ENCODE measurements at regions not wholly inside any gene's neighbourhood (a gene's known extent, or its start where the extent isn't known, plus 50 kb on each side); places are given as distances from the start of the nearest gene placed in this dataset.

- no peaks in the 10 kb centered on the region for H3K27me3 ChIP-seq (ENCODE audit: control insufficient read depth, insufficient read depth, low read length)
- no peak for DNase-seq
- H3K9me3 ChIP-seq (replicated peaks; ENCODE audit: control insufficient read depth, low read depth, low read length), result no peaks in the 10 kb centered on the region
- no peaks in the 10 kb centered on the region for H3K36me3 ChIP-seq (ENCODE audit: control insufficient read depth, insufficient read depth, low read length)
- no peaks in the 10 kb centered on the region for H3K4me1 ChIP-seq (ENCODE audit: control insufficient read depth, insufficient read depth, low read length)
- no peak overlapping the region for H3K4me3 ChIP-seq (ENCODE audit: low read length)
- no peak overlapping the region for H3K27ac ChIP-seq (ENCODE audit: low read length)
These were observed 651.3 kb downstream of the NSUN3 start for GRCh38 chr3:94714194-94714593.

- H3K4me1 ChIP-seq (ENCODE audit: control insufficient read depth, insufficient read depth, low read length), result no peaks in the 10 kb centered on the region
- H3K27me3 ChIP-seq (ENCODE audit: control insufficient read depth, insufficient read depth, low read length), result no peaks in the 10 kb centered on the region
- H3K4me3 ChIP-seq (ENCODE audit: low read length), result no peak overlapping the region
- no peaks in the 10 kb centered on the region for H3K9me3 ChIP-seq (replicated peaks; ENCODE audit: control insufficient read depth, low read depth, low read length)
- no peak for DNase-seq
- H3K36me3 ChIP-seq (ENCODE audit: control insufficient read depth, insufficient read depth, low read length), result no peaks in the 10 kb centered on the region
- no peak overlapping the region for H3K27ac ChIP-seq (ENCODE audit: low read length)
- no CpG with 5 or more reads among the region's 2 CpGs for WGBS (ENCODE audit: insufficient coverage)
These were observed 653.6 kb downstream of the NSUN3 start for GRCh38 chr3:94716326-94717018.

GRCh38 chr3:94734206-94734605 is 671.3 kb downstream of the NSUN3 start:
- no peak for DNase-seq
- Histone ChIP-seq H3K9me3 (replicated peaks; ENCODE audit: control insufficient read depth, low read depth, low read length) (no peaks in the 10 kb centered on the region), H3K27me3 (ENCODE audit: control insufficient read depth, insufficient read depth, low read length) (no peaks in the 10 kb centered on the region), H3K27ac (ENCODE audit: low read length) (no peak overlapping the region), H3K36me3 (ENCODE audit: control insufficient read depth, insufficient read depth, low read length) (no peaks in the 10 kb centered on the region), H3K4me3 (ENCODE audit: low read length) (no peak overlapping the region), H3K4me1 (ENCODE audit: control insufficient read depth, insufficient read depth, low read length) (no peaks in the 10 kb centered on the region)
- WGBS (ENCODE audit: insufficient coverage), result no CpG with 5 or more reads among the region's 2 CpGs

- DNase-seq, result no peak
- no peaks in the 10 kb centered on the region for H3K36me3 ChIP-seq (ENCODE audit: control insufficient read depth, insufficient read depth, low read length)
- no peaks in the 10 kb centered on the region for H3K4me1 ChIP-seq (ENCODE audit: control insufficient read depth, insufficient read depth, low read length)
- H3K4me3 ChIP-seq (ENCODE audit: low read length), result no peak overlapping the region
- no peaks in the 10 kb centered on the region for H3K9me3 ChIP-seq (replicated peaks; ENCODE audit: control insufficient read depth, low read depth, low read length)
- WGBS (ENCODE audit: insufficient coverage), result no CpG with 5 or more reads among the region's 2 CpGs
- H3K27me3 ChIP-seq (ENCODE audit: control insufficient read depth, insufficient read depth, low read length), result no peaks in the 10 kb centered on the region
- no peak overlapping the region for H3K27ac ChIP-seq (ENCODE audit: low read length)
These were observed 672.5 kb downstream of the NSUN3 start for GRCh38 chr3:94735354-94735753.

- Histone ChIP-seq H3K36me3 (ENCODE audit: control insufficient read depth, insufficient read depth, low read length) (no peaks in the 10 kb centered on the region), H3K4me1 (ENCODE audit: control insufficient read depth, insufficient read depth, low read length) (no peaks in the 10 kb centered on the region), H3K27ac (ENCODE audit: low read length) (no peak overlapping the region), H3K27me3 (ENCODE audit: control insufficient read depth, insufficient read depth, low read length) (no peaks in the 10 kb centered on the region), H3K4me3 (ENCODE audit: low read length) (no peak overlapping the region), H3K9me3 (replicated peaks; ENCODE audit: control insufficient read depth, low read depth, low read length) (no peaks in the 10 kb centered on the region)
- no CpG with 5 or more reads among the region's 2 CpGs for WGBS (ENCODE audit: insufficient coverage)
- DNase-seq, result no peak
These were observed 674.3 kb downstream of the NSUN3 start for GRCh38 chr3:94737116-94737515.

GRCh38 chr3:94739420-94739819 is 676.6 kb downstream of the NSUN3 start:
- Histone ChIP-seq H3K9me3 (replicated peaks; ENCODE audit: control insufficient read depth, low read depth, low read length) (no peaks in the 10 kb centered on the region), H3K27me3 (ENCODE audit: control insufficient read depth, insufficient read depth, low read length) (no peaks in the 10 kb centered on the region), H3K36me3 (ENCODE audit: control insufficient read depth, insufficient read depth, low read length) (no peaks in the 10 kb centered on the region), H3K27ac (ENCODE audit: low read length) (no peak overlapping the region), H3K4me1 (ENCODE audit: control insufficient read depth, insufficient read depth, low read length) (no peaks in the 10 kb centered on the region), H3K4me3 (ENCODE audit: low read length) (no peak overlapping the region)
- 20% methylated on average over 1 of the region's 3 CpGs for WGBS (ENCODE audit: insufficient coverage)
- no peak for DNase-seq

- no peak overlapping the region for H3K27ac ChIP-seq (ENCODE audit: low read length)
- no peaks in the 10 kb centered on the region for H3K27me3 ChIP-seq (ENCODE audit: control insufficient read depth, insufficient read depth, low read length)
- H3K36me3 ChIP-seq (ENCODE audit: control insufficient read depth, insufficient read depth, low read length), result no peaks in the 10 kb centered on the region
- H3K9me3 ChIP-seq (replicated peaks; ENCODE audit: control insufficient read depth, low read depth, low read length), result no peaks in the 10 kb centered on the region
- DNase-seq, result no peak
- WGBS (ENCODE audit: insufficient coverage), result 82% methylated on average over 3 of the region's 5 CpGs
- H3K4me1 ChIP-seq (ENCODE audit: control insufficient read depth, insufficient read depth, low read length), result no peaks in the 10 kb centered on the region
- H3K4me3 ChIP-seq (ENCODE audit: low read length), result no peak overlapping the region
These were observed 695.9 kb downstream of the NSUN3 start for GRCh38 chr3:94758751-94759150.

GRCh38 chr3:94772402-94772801 is 709.5 kb downstream of the NSUN3 start:
- Histone ChIP-seq H3K27me3 (ENCODE audit: control insufficient read depth, insufficient read depth, low read length) (no peaks in the 10 kb centered on the region), H3K4me3 (ENCODE audit: low read length) (no peak overlapping the region), H3K4me1 (ENCODE audit: control insufficient read depth, insufficient read depth, low read length) (no peaks in the 10 kb centered on the region), H3K27ac (ENCODE audit: low read length) (no peak overlapping the region), H3K36me3 (ENCODE audit: control insufficient read depth, insufficient read depth, low read length) (no peaks in the 10 kb centered on the region), H3K9me3 (replicated peaks; ENCODE audit: control insufficient read depth, low read depth, low read length) (no peaks in the 10 kb centered on the region)
- WGBS (ENCODE audit: insufficient coverage), result no CpG with 5 or more reads among the region's 1 CpG
- no peak for DNase-seq

- no CpG with 5 or more reads among the region's 2 CpGs for WGBS (ENCODE audit: insufficient coverage)
- no peaks in the 10 kb centered on the region for H3K27me3 ChIP-seq (ENCODE audit: control insufficient read depth, insufficient read depth, low read length)
- H3K36me3 ChIP-seq (ENCODE audit: control insufficient read depth, insufficient read depth, low read length), result no peaks in the 10 kb centered on the region
- no peak overlapping the region for H3K4me3 ChIP-seq (ENCODE audit: low read length)
- no peaks in the 10 kb centered on the region for H3K9me3 ChIP-seq (replicated peaks; ENCODE audit: control insufficient read depth, low read depth, low read length)
- H3K4me1 ChIP-seq (ENCODE audit: control insufficient read depth, insufficient read depth, low read length), result no peaks in the 10 kb centered on the region
- H3K27ac ChIP-seq (ENCODE audit: low read length), result no peak overlapping the region
- no peak for DNase-seq
These were observed 712.9 kb downstream of the NSUN3 start for GRCh38 chr3:94775746-94776145.

GRCh38 chr3:94776401-94776915 is 713.6 kb downstream of the NSUN3 start:
- no peaks in the 10 kb centered on the region for H3K36me3 ChIP-seq (ENCODE audit: control insufficient read depth, insufficient read depth, low read length)
- no peaks in the 10 kb centered on the region for H3K9me3 ChIP-seq (replicated peaks; ENCODE audit: control insufficient read depth, low read depth, low read length)
- WGBS (ENCODE audit: insufficient coverage), result 50% methylated on average over 1 of the region's 3 CpGs
- H3K27me3 ChIP-seq (ENCODE audit: control insufficient read depth, insufficient read depth, low read length), result no peaks in the 10 kb centered on the region
- H3K27ac ChIP-seq (ENCODE audit: low read length), result no peak overlapping the region
- no peak overlapping the region for H3K4me3 ChIP-seq (ENCODE audit: low read length)
- DNase-seq, result no peak
- H3K4me1 ChIP-seq (ENCODE audit: control insufficient read depth, insufficient read depth, low read length), result no peaks in the 10 kb centered on the region

GRCh38 chr3:94778289-94778688 is 715.4 kb downstream of the NSUN3 start:
- no CpG with 5 or more reads among the region's 1 CpG for WGBS (ENCODE audit: insufficient coverage)

More at GRCh38 chr3:94778289-94778688, 715.4 kb downstream of the NSUN3 start:
- no peaks in the 10 kb centered on the region for H3K4me1 ChIP-seq (ENCODE audit: control insufficient read depth, insufficient read depth, low read length)
- H3K9me3 ChIP-seq (replicated peaks; ENCODE audit: control insufficient read depth, low read depth, low read length), result no peaks in the 10 kb centered on the region
- no peak for DNase-seq
- H3K27me3 ChIP-seq (ENCODE audit: control insufficient read depth, insufficient read depth, low read length), result no peaks in the 10 kb centered on the region
- H3K27ac ChIP-seq (ENCODE audit: low read length), result no peak overlapping the region
- H3K36me3 ChIP-seq (ENCODE audit: control insufficient read depth, insufficient read depth, low read length), result no peaks in the 10 kb centered on the region
- no peak overlapping the region for H3K4me3 ChIP-seq (ENCODE audit: low read length)

Data from muscle of leg (tissue), 3 donors.